ENCODE measurements at regions not wholly inside any gene's neighbourhood (a gene's known extent, or its start where the extent isn't known, plus 50 kb on each side); places are given as distances from the start of the nearest gene placed in this dataset.

GRCh38 chr6:40163924-40164323, 229.7 kb upstream of the MOCS1 start:
- TF ChIP-seq CTCF (optimal IDR thresholded peaks at IDR 0.05 in 1 of 3, IDR thresholded peaks at IDR 0.05 in 1 of 3, conservative IDR thresholded peaks at IDR 0.05 in 1 of 3; ENCODE audit: extremely low read depth in 1 of 3, insufficient read depth in 2 of 3, low read length in 3 of 3) (no peak), EZH2 (IDR thresholded peaks at IDR 0.05; ENCODE audit: low read length) (no peak)

Data from keratinocyte (primary cell).